ENCODE measurements at regions not wholly inside any gene's neighbourhood (a gene's known extent, or its start where the extent isn't known, plus 50 kb on each side); places are given as distances from the start of the nearest gene placed in this dataset.

- H3K4me2 ChIP-seq (ENCODE audit: low read length) = no peak overlapping the region
- no peaks in the 10 kb centered on the region for H3K9me2 ChIP-seq (ENCODE audit: low read depth, low read length)
- no peaks in the 10 kb centered on the region for H3K4me1 ChIP-seq (ENCODE audit: insufficient read depth, low read length, severe bottlenecking)
- no peaks in the 10 kb centered on the region for H3F3A ChIP-seq (ENCODE audit: insufficient read depth, low read length)
- no peak overlapping the region for H3K9ac ChIP-seq (ENCODE audit: low read length)
- H4K20me1 ChIP-seq (ENCODE audit: insufficient read depth, low read length) = no peaks in the 10 kb centered on the region
- H3K79me2 ChIP-seq (ENCODE audit: insufficient read depth, low read length) = no peaks in the 10 kb centered on the region
- no peaks in the 10 kb centered on the region for H3K9me3 ChIP-seq (ENCODE audit: low read length)
- no peak for TF ChIP-seq CTCF (IDR thresholded peaks at IDR 0.05; ENCODE audit: low read length)
- no peak for TF ChIP-seq EZH2 (IDR thresholded peaks at IDR 0.05; ENCODE audit: borderline replicate concordance, low read length)
- H2AFZ ChIP-seq (ENCODE audit: low read length) = no peak overlapping the region
- H3K27me3 ChIP-seq (ENCODE audit: insufficient read depth, low read length) = no peaks in the 10 kb centered on the region
- H3K4me3 ChIP-seq (ENCODE audit: low read depth, low read length, poor library complexity, severe bottlenecking) = no peak overlapping the region
- no peaks in the 10 kb centered on the region for H3K36me3 ChIP-seq (ENCODE audit: insufficient read depth, low read length)
- H3K27ac ChIP-seq (ENCODE audit: low read depth, low read length, poor library complexity, severe bottlenecking) = no peak overlapping the region
These were observed 105.1 kb upstream of the ACTRT2 start for GRCh38 chr1:2916153-2916552.

DNA sequence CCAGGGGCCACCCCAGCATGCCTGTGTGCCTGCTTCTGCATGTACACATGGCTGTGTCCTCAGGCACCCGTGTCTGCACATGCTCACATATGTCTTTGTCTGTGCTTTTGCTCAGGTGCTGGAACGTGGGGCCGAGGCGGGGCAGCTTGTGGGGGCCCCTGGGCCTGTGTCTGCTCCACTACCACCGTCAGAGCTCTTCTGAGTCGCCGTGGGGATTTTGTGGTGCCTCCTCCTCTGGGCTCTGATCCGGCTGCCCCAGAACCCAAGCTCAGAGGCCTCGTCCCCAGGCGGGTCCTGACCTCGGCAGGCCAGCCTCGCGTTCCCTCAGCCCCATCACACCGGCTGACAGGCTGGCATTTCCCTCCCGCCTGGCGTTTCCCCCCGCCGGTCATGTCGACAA, 104.6 kb upstream of the ACTRT2 start:
- TF ChIP-seq CTCF (IDR thresholded peaks at IDR 0.05; ENCODE audit: low read length) (no peak), EZH2 (IDR thresholded peaks at IDR 0.05; ENCODE audit: borderline replicate concordance, low read length) (no peak)
- H3K4me3 ChIP-seq (ENCODE audit: low read depth, low read length, poor library complexity, severe bottlenecking) = no peak overlapping the region
- no peak overlapping the region for H2AFZ ChIP-seq (ENCODE audit: low read length)
- no peaks in the 10 kb centered on the region for H3K79me2 ChIP-seq (ENCODE audit: insufficient read depth, low read length)
- no peak overlapping the region for H3K27ac ChIP-seq (ENCODE audit: low read depth, low read length, poor library complexity, severe bottlenecking)
- H3K36me3 ChIP-seq (ENCODE audit: insufficient read depth, low read length) = no peaks in the 10 kb centered on the region
- no peak overlapping the region for H3K4me2 ChIP-seq (ENCODE audit: low read length)
- H3K9me3 ChIP-seq (ENCODE audit: low read length) = no peaks in the 10 kb centered on the region
- no peaks in the 10 kb centered on the region for H3K9me2 ChIP-seq (ENCODE audit: low read depth, low read length)
- H3F3A ChIP-seq (ENCODE audit: insufficient read depth, low read length) = no peaks in the 10 kb centered on the region
- H4K20me1 ChIP-seq (ENCODE audit: insufficient read depth, low read length) = no peaks in the 10 kb centered on the region
- no peaks in the 10 kb centered on the region for H3K4me1 ChIP-seq (ENCODE audit: insufficient read depth, low read length, severe bottlenecking)
- H3K9ac ChIP-seq (ENCODE audit: low read length) = no peak overlapping the region
- no peaks in the 10 kb centered on the region for H3K27me3 ChIP-seq (ENCODE audit: insufficient read depth, low read length)

DNA sequence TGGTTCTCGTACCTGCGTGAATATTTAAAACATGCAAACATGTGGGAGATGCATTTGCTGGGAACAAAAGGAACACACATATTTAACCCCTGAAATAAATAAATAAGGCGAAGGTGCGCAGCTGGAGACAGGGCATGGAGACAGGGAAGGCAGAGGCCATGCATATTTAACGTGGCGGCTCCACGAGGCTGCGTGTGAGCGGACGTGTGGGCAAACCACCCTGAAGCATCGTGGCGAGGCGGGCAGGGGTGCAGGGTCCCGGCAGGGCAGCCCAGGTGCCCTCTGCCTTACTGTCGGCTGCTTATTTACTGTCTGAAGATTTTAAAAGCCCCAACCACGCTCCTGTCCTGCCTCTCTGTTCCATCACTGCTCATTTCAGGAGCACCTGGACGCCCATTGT, 104.0 kb upstream of the ACTRT2 start:
- H3K79me2 ChIP-seq (ENCODE audit: insufficient read depth, low read length) = no peaks in the 10 kb centered on the region
- no peaks in the 10 kb centered on the region for H3K9me3 ChIP-seq (ENCODE audit: low read length)
- H3K27ac ChIP-seq (ENCODE audit: low read depth, low read length, poor library complexity, severe bottlenecking) = no peak overlapping the region
- no peaks in the 10 kb centered on the region for H3K27me3 ChIP-seq (ENCODE audit: insufficient read depth, low read length)
- H3K4me1 ChIP-seq (ENCODE audit: insufficient read depth, low read length, severe bottlenecking) = no peaks in the 10 kb centered on the region
- H3F3A ChIP-seq (ENCODE audit: insufficient read depth, low read length) = no peaks in the 10 kb centered on the region
- TF ChIP-seq EZH2 (IDR thresholded peaks at IDR 0.05; ENCODE audit: borderline replicate concordance, low read length) = no peak
- no peak for TF ChIP-seq CTCF (IDR thresholded peaks at IDR 0.05; ENCODE audit: low read length)
- H3K9ac ChIP-seq (ENCODE audit: low read length) = no peak overlapping the region
- no peaks in the 10 kb centered on the region for H4K20me1 ChIP-seq (ENCODE audit: insufficient read depth, low read length)
- H3K9me2 ChIP-seq (ENCODE audit: low read depth, low read length) = no peaks in the 10 kb centered on the region
- H3K36me3 ChIP-seq (ENCODE audit: insufficient read depth, low read length) = no peaks in the 10 kb centered on the region
- no peak overlapping the region for H2AFZ ChIP-seq (ENCODE audit: low read length)
- H3K4me2 ChIP-seq (ENCODE audit: low read length) = no peak overlapping the region
- H3K4me3 ChIP-seq (ENCODE audit: low read depth, low read length, poor library complexity, severe bottlenecking) = no peak overlapping the region

Measured in OCI-LY1 (cell line).